ENCODE measurements at regions not wholly inside any gene's neighbourhood (a gene's known extent, or its start where the extent isn't known, plus 50 kb on each side); places are given as distances from the start of the nearest gene placed in this dataset.

DNA sequence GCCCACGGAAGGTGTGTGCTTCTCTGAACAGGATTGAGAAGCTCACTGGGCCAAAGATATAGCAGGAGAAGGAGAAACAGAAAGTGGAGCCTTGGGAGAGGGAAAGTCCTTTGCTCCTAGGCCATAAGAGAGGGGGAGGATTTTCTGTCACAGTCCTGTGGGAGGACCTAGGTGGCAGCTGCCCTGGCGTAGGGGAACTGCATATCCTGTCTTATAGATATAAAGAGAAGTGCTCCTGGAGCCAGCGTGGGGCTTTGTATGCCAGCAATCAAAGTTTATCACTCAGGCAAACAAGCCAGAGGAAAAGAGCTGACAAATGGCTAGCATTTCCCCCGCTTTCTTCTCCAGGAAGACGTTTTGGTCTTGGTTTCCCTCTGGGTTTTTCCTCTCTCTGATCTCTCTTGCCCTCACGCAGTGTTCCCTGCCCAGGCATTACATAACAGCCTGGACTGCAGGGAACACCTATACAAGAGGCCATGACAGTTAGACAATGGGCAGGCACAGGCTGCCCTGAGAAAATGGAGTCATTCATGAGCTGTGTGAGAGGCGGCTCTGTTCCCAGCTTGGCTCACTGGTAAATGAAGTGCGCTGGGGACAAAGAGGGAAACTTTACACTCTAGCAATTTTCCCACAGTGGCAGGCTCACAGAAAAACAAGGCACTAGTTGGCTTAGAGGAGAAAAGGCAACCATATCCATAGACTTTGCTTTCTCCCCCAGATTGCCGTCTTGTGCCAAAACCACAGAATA lies 52.5 kb upstream of the ZNF648 start:
- no peak for TF ChIP-seq GATA3 (IDR thresholded peaks at IDR 0.05; ENCODE audit: low read depth, low read length)
- TF ChIP-seq GATA2 (IDR thresholded peaks at IDR 0.05; ENCODE audit: low read depth, low read length), result no peak

DNA sequence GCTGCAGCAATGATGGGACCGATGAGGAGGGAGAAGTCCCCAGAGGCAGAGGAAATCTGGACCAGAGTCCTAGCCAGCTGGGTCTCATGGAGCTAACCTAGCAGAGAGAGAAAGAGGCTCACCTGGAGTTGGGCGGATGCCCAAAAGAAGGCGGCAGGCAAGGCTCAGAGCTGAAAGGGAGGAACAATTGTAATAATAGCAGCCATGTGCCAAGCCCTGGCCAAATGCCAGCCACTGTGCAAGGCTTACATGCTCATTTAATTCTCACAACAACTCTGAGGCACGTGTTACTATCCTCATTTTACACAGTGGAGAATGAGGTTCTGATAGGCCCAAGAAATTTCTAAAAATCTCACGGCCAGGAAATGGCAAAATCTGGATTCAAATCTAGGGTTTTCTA lies 50.0 kb upstream of the ZNF648 start:
- no peak for TF ChIP-seq GATA3 (IDR thresholded peaks at IDR 0.05; ENCODE audit: low read depth, low read length)
- TF ChIP-seq GATA2 (IDR thresholded peaks at IDR 0.05; ENCODE audit: low read depth, low read length), result no peak
